Breast epithelium (tissue), 3 donors: ENCODE measurements at regions not wholly inside any gene's neighbourhood (a gene's known extent, or its start where the extent isn't known, plus 50 kb on each side); places are given as distances from the start of the nearest gene placed in this dataset.

Experiments
- POLR2A ChIP-seq: fragments of 450-650 bp; IDR thresholded peaks from one replicate; pipeline ENCODE4 v1.6.1; 2016; ENCODE audit warnings: antibody characterized with exemption, mild to moderate bottlenecking, moderate library complexity
- TF ChIP-seq, protein P1 (sequence below), 3 donors: fragments of 450-650 bp; IDR thresholded peaks; one replicate each; pipeline ENCODE4 v1.5.1; 2016 to 2017; ENCODE audit warnings: antibody characterized with exemption in 3 of 3, mild to moderate bottlenecking in 3 of 3, moderate library complexity in 3 of 3

DNA sequence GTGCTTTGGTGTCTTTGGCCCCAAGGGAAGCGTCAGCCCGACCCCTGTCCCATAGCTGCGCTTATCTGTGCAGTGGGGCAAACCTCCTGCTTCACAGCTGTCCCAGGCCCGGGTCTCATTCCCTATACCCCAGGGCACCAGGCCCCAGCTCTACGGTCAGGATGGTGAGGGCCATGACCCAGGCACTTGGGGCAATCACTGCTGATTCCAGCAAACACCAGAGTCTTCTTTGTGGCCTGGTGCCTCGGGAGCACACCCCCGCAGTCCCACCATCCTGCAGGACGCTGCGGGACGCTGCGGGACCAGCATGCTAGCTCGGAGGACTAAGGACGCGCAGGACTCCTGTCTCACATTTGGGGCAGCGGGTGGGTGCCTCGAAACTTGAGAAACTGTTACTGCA is 116.9 kb upstream of the HDAC4 start:
- no peak for TF ChIP-seq POLR2A
- TF ChIP-seq, protein P1, sequence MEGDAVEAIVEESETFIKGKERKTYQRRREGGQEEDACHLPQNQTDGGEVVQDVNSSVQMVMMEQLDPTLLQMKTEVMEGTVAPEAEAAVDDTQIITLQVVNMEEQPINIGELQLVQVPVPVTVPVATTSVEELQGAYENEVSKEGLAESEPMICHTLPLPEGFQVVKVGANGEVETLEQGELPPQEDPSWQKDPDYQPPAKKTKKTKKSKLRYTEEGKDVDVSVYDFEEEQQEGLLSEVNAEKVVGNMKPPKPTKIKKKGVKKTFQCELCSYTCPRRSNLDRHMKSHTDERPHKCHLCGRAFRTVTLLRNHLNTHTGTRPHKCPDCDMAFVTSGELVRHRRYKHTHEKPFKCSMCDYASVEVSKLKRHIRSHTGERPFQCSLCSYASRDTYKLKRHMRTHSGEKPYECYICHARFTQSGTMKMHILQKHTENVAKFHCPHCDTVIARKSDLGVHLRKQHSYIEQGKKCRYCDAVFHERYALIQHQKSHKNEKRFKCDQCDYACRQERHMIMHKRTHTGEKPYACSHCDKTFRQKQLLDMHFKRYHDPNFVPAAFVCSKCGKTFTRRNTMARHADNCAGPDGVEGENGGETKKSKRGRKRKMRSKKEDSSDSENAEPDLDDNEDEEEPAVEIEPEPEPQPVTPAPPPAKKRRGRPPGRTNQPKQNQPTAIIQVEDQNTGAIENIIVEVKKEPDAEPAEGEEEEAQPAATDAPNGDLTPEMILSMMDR (IDR thresholded peaks at IDR 0.05) = no peak
